ENCODE measurements at regions not wholly inside any gene's neighbourhood (a gene's known extent, or its start where the extent isn't known, plus 50 kb on each side); places are given as distances from the start of the nearest gene placed in this dataset.

- TF ChIP-seq CTCF (IDR thresholded peaks at IDR 0.05) = peak; percentile 68 to 92 (median 84)
- TF ChIP-seq POLR2A (IDR thresholded peaks at IDR 0.05) = no peak
Measured at GRCh38 chr13:108155185-108156106, 59.9 kb downstream of the LIG4 start.
